Transverse colon (tissue), 4 donors: ENCODE measurements at regions not wholly inside any gene's neighbourhood (a gene's known extent, or its start where the extent isn't known, plus 50 kb on each side); places are given as distances from the start of the nearest gene placed in this dataset.

Experiments
- DNase-seq: peaks from one replicate; pipeline ENCODE4 v3.0.0-alpha.2; 2019
- H3K27ac ChIP-seq, 4 donors: fragments of 200-600 bp; sonication (generic); 2 replicates each; pipeline ENCODE4 v1.5.1; 2016 to 2018; ENCODE audit warnings: inconsistent platforms in 4 of 4
- H3K27me3 ChIP-seq: fragments of 200-600 bp; sonication (generic); 2 replicates; pipeline ENCODE4 v1.5.1; 2017; ENCODE audit warnings: inconsistent platforms
- H3K36me3 ChIP-seq, 4 donors: fragments of 200-600 bp; sonication (generic); 2 replicates each; pipeline ENCODE4 v1.5.1; 2017 to 2019; ENCODE audit warnings: inconsistent platforms in 4 of 4
- H3K4me1 ChIP-seq, 4 donors: fragments of 200-600 bp; sonication (generic); 2 replicates each; pipeline ENCODE4 v1.5.1; 2017 to 2020; ENCODE audit warnings: inconsistent platforms in 4 of 4
- H3K4me3 ChIP-seq, 4 donors: fragments of 200-600 bp; sonication (generic); 1 replicate in 1 of 4; 2 replicates in 3 of 4; pipeline versions ENCODE4 v1.5.1 to v1.6.1; 2017 to 2019; ENCODE audit warnings: inconsistent platforms in 4 of 4
- H3K9me3 ChIP-seq, 2 donors: fragments of 200-600 bp; sonication (generic); 2 replicates each; pipeline ENCODE4 v1.5.1; 2017 to 2019; ENCODE audit warnings: inconsistent platforms in 2 of 2
- EP300 ChIP-seq: sonication (generic); formaldehyde crosslinking; IDR thresholded peaks from one replicate; pipeline ENCODE4 v1.6.1; 2017; ENCODE audit warnings: antibody characterized with exemption, low read depth
- POLR2A ChIP-seq: fragments of 450-650 bp; IDR thresholded peaks from one replicate; pipeline ENCODE4 v1.6.1; 2016; ENCODE audit warnings: antibody characterized with exemption, mild to moderate bottlenecking, moderate library complexity
- POLR2AphosphoS5 ChIP-seq, 3 donors: sonication (generic); formaldehyde crosslinking; IDR thresholded peaks; one replicate each; pipeline ENCODE4 v1.6.1; 2016; ENCODE audit warnings: antibody characterized with exemption in 3 of 3
- WGBS, 2 donors: methylation state at CpG; one replicate each; pipeline ENCODE4 v1.1.5; 2018; ENCODE audit warnings: low coverage in 1 of 2; 5-methylcytosine and 5-hydroxymethylcytosine counted together
- in situ Hi-C, 4 donors: fragments of 200-750 bp; cut with MboI; loops; one replicate each; pipeline versions ENCODE4 v1.15.0 to v1.15.1; 2017; ENCODE audit warnings: low sequenced_read_pairs in 3 of 4, low pct_ligation_motif_present in 1 of 4, low pct_unique_long_range_greater_than_20kb in 1 of 4
- intact Hi-C: fragments of 100-400 bp; cut with DNase I; formaldehyde crosslinking; loops from one replicate; pipeline ENCODE4 v1.15.1; 2023; ENCODE audit warnings: low total_unique reads
- TF ChIP-seq, protein P1 (sequence below), 5 experiments: fragments of 200-600 bp in 3 of 5; fragments of 450-650 bp in 2 of 5; sonication (generic) in 3 of 5; IDR thresholded peaks; 1 replicate in 2 of 5; 2 replicates in 3 of 5; pipeline ENCODE4 v1.5.1; 2016 to 2017; ENCODE audit warnings: antibody characterized with exemption in 5 of 5, inconsistent platforms in 3 of 5, mild to moderate bottlenecking in 2 of 5, moderate library complexity in 1 of 5

DNA sequence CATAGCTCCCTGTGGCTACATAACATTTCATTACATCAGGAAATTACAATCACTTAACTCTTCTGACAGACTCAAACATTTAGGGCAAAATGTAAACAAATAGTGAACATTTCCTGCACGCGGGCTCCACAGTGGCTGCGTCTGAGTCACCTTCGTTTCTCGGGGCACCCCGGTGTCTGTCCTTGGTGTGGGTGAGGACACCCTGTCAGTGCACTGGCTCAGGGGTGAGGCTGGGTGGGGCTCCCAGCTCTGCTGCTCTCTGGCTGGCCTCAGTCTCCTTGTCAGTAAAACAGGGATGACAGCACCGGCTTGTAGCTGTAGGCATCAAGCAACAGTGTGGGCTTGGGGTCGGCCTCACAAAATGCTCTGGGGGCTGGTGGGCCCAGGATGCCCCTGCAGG is 237.1 kb upstream of the SHH start:
- in situ Hi-C loops: no loop called here
- Histone ChIP-seq H3K9me3 (no peaks in the 10 kb centered on the region), H3K4me3 (no peak overlapping the region), H3K27ac (no peak overlapping the region), H3K27me3 (no peaks in the 10 kb centered on the region), H3K4me1 (no peaks in the 10 kb centered on the region), H3K36me3 (no peaks in the 10 kb centered on the region)
- DNase-seq: no peak
- intact Hi-C loops: no loop called here
- TF ChIP-seq POLR2AphosphoS5 (IDR thresholded peaks at IDR 0.05) (no peak), EP300 (no peak), POLR2A (no peak)
- TF ChIP-seq, protein P1, sequence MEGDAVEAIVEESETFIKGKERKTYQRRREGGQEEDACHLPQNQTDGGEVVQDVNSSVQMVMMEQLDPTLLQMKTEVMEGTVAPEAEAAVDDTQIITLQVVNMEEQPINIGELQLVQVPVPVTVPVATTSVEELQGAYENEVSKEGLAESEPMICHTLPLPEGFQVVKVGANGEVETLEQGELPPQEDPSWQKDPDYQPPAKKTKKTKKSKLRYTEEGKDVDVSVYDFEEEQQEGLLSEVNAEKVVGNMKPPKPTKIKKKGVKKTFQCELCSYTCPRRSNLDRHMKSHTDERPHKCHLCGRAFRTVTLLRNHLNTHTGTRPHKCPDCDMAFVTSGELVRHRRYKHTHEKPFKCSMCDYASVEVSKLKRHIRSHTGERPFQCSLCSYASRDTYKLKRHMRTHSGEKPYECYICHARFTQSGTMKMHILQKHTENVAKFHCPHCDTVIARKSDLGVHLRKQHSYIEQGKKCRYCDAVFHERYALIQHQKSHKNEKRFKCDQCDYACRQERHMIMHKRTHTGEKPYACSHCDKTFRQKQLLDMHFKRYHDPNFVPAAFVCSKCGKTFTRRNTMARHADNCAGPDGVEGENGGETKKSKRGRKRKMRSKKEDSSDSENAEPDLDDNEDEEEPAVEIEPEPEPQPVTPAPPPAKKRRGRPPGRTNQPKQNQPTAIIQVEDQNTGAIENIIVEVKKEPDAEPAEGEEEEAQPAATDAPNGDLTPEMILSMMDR (IDR thresholded peaks at IDR 0.05): no peak
- 20 to 68% methylated on average over 1 to 7 of the region's 8 CpGs for WGBS, 2 donors

DNA sequence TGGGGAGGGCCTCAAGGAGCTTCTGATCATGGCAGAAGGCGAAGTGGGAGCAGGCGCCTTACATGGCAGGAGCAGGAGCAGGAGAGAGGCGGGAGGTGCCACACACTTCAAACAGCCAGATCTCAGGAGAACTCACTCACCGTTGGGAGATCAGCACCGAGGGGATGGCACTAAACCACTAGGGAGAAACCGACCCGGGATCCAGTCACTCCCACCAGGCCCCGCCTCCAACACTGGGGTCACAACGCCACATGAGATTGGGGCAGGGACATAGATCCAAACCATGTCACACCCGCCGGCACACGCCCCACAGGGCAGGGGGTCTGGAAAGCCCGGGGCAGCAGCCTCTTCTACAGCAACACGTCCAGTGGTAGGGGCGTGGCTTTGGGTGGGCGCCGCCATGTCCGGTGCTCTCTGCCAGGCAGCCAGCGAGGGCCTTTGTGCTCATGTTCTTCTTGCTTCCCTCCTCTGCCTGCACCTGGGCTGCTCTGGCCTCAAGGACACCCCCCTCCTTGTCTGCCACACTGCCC is 233.8 kb upstream of the SHH start:
- H3K27me3 ChIP-seq: no peaks in the 10 kb centered on the region
- no peaks in the 10 kb centered on the region for H3K4me1 ChIP-seq
- TF ChIP-seq, protein P1 (IDR thresholded peaks at IDR 0.05): no peak
- no peak for TF ChIP-seq POLR2AphosphoS5 (IDR thresholded peaks at IDR 0.05)
- TF ChIP-seq EP300: no peak
- TF ChIP-seq POLR2A: no peak
- in situ Hi-C loops (no loop called here), intact Hi-C loops (no loop called here)
- no peak overlapping the region for H3K27ac ChIP-seq
- 91% methylated on average over 19 of the region's 19 CpGs; no CpG with 5 or more reads in 1 of the 2 donors for WGBS, 2 donors
- no peaks in the 10 kb centered on the region for H3K9me3 ChIP-seq
- no peaks in the 10 kb centered on the region for H3K36me3 ChIP-seq
- no peak for DNase-seq
- no peak overlapping the region for H3K4me3 ChIP-seq

DNA sequence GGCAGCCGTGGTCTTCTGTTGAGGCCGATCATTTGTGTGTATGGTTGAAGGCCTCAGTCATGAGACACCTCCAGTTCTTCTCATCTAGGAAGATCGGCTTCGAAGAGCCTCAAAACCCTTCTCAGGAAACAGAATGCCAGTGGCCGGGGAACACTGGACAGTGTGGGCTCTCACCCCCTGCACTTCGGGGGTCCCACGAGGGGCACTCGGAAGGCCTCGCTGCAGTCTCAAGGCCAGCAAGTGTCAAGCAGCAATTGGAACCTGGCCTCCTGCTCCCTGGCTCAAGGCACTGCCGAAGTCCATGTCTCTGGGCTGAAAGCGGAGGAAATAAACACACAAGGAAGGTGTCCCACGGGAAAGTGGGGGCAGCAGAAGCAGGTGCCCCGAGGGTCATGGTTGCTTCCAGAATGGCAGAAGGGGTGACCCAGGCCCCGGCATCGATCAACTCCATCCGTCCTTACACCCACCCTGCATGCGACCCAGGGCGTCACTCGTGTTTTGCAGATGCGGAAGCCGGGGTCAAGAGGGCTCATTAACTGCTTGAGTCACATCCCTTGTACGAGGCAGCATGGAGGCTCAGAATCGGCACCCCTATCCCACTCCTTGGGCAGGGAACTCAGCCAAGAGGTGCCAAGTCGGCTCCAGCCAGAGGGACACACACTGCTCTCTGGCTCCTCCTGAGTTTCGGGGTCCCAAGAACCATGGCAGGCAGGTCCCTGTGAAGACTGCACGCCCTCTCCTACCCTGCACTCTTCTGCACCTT is 231.3 kb upstream of the SHH start:
- DNase-seq: no peak
- Histone ChIP-seq H3K9me3 (no peaks in the 10 kb centered on the region), H3K27ac (no peak overlapping the region), H3K4me1 (no peaks in the 10 kb centered on the region), H3K36me3 (no peaks in the 10 kb centered on the region), H3K27me3 (no peaks in the 10 kb centered on the region), H3K4me3 (no peak overlapping the region)
- TF ChIP-seq, protein P1 (IDR thresholded peaks at IDR 0.05): no peak
- TF ChIP-seq POLR2A: no peak
- TF ChIP-seq POLR2AphosphoS5 (IDR thresholded peaks at IDR 0.05): no peak
- TF ChIP-seq EP300: no peak
- WGBS, 2 donors: 80 to 100% methylated on average over 3 to 26 of the region's 26 CpGs
- in situ Hi-C loops: no loop called here
- intact Hi-C loops: no loop called here

DNA sequence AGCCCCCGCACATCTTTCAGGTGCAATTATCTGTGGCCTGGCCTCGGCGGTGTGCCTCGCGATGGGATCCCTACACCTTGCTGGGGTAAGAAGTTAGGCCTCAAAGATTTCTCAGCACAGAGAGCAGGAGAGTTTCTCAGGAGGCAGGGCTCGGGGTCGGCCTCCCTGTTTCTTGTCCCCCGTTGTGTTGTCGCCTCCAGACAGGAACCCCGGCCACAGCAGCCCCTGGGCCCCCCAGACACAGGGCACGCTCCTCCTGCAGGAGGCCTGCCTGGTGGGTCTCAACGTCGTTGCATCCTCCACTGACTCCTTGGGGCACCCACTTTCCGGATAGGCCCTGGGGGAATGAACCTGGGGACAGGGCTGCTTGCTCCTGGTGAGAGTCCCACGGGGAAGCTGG is 229.1 kb upstream of the SHH start:
- no peak overlapping the region for H3K27ac ChIP-seq
- in situ Hi-C loops (no loop called here), intact Hi-C loops (no loop called here)
- H3K36me3 ChIP-seq: no peaks in the 10 kb centered on the region
- no peaks in the 10 kb centered on the region for H3K9me3 ChIP-seq
- H3K27me3 ChIP-seq: no peaks in the 10 kb centered on the region
- no peak overlapping the region for H3K4me3 ChIP-seq
- TF ChIP-seq EP300 (no peak), POLR2A (no peak), POLR2AphosphoS5 (IDR thresholded peaks at IDR 0.05) (no peak)
- TF ChIP-seq, protein P1 (IDR thresholded peaks at IDR 0.05): no peak
- 79 to 92% methylated on average over 6 to 15 of the region's 15 CpGs for WGBS, 2 donors
- no peak for DNase-seq
- H3K4me1 ChIP-seq: no peaks in the 10 kb centered on the region
